ENCODE measurements at regions not wholly inside any gene's neighbourhood (a gene's known extent, or its start where the extent isn't known, plus 50 kb on each side); places are given as distances from the start of the nearest gene placed in this dataset.

DNA sequence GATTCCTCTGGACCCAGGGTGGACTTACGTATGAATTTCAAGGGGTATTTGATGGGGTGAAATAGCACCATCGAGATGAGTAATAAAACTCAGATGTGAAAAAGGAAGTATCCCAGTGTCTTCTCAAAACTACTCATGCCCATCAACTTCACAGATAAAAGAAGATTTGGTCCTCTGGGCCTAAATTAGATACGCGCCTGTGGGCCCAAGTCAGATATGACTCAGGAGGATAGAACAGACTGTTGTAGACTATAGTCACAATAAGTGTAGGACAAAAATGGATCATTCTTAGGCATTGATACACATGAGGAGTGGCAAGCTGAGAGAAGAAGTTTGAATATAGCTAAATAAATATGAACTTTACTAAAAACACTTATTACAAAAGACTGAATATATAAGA, 2438.8 kb downstream of the PCDH9 start:
- DNase-seq (ENCODE audit: low spot score), result no peak

DNA sequence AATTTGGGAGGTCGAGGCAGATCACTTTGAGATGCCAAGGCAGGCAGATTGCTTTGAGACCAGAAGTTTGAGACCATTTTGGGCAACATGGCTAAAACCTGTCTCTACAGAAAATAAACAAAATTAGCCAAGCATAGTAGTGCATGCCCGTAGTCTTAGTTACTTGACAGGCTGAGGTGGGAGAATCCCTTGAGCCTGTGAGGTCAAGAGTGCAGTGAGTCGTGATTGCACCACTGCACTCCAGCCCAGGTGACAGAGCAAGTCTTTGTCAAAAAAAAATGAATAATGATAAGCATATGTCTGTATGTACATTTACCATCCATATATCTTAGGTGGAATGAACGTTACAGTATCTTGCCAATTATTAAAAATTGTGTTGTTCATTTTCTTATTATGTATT, 2447.7 kb downstream of the PCDH9 start:
- no peak for DNase-seq (ENCODE audit: low spot score)

DNA sequence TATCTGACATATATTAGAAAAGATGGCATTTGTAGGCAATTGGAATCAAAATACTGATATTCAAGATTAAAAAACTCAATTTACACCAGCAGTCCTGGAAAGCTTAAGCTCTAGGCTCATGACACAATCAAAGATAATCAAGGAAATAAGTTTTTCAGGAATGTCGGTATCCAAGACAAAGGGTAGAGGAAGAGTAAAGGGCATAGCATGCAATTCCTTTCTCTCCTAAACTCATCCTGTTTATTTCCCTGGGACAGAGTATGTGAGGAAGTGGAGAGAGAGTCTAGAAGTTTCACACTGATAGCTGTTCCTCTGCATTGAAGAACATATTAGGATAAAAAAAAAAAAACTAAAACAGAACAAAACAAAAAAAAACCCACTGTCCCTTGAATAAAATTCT, 2452.1 kb downstream of the PCDH9 start:
- DNase-seq (ENCODE audit: low spot score), result no peak

DNA sequence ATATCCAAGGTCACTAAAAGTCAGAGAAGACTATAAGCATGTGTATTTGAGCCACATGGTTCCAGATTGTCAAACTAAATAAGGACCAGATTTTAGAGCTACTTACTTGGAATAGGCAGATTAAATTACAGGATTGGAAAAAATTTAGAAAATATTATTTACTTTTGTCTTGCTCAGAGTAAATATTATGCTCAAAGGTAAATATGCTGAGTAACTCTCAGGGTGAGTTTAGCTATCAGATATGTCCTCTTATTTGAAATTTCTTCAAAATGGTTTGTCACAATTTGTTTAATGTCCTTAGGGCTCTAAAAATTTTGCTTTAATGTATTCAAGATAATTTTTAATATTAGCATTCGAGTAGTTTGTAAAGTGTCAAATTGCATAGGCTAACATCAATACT, 2455.2 kb downstream of the PCDH9 start:
- no peak for DNase-seq (ENCODE audit: low spot score)

DNA sequence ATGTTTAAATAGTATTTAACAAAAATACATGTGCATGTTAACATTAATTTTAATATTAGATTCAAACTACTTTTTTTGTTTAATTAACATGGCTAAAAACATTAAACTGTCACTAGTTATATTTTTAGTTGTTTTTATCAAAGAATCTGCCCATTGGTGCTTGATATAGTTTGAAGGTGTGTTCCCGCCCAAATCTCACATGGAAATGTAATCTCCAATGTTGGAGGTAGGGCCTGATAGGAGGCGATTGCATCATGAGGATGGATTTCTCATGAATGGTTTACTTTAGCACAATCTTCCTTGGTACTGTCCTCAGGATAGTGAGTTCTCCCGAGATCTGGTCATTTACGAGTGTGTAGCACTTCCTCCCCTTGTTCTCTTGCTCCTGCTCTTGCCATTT, 2459.4 kb downstream of the PCDH9 start:
- no peak for DNase-seq (ENCODE audit: low spot score)

DNA sequence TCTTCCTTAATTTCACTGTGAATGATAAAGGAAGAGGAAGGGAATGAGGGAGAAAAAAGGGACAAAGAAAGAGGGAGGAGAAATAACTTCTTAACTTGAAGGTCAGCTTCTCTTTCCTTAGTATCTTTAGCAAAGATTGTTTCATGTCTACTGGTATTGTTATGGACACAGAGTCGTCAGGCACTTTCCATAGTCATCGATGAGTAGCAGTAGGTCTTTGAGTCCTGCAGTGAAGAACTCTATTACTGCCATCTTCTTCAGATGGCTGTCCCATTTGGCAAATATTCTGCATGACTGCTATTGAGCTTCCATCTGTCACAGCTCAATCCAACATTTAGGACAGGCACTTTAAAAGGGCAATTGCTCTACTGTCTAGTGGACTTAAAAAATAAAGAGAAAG, 2463.1 kb downstream of the PCDH9 start:
- no peak for DNase-seq (ENCODE audit: low spot score)

DNA sequence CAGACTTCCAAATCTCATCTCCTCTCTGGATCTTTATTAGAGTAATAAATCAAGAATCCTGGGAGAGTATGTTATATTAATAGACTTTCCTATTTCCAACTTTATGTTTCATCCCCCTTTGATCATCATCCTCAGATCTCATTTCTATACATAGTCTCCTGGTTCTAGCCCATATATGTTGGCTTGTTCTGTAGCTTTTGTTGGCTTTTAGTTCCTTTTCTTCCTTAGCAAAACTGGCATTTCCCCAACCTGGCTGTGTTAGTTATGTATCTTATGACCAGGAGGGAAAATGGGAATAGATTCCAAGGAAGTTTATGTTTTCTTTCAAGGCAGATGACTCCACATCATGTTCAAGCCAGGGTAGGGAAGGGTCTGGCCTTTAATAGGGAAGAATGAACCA, 2464.5 kb downstream of the PCDH9 start:
- DNase-seq (ENCODE audit: low spot score), result no peak

DNA sequence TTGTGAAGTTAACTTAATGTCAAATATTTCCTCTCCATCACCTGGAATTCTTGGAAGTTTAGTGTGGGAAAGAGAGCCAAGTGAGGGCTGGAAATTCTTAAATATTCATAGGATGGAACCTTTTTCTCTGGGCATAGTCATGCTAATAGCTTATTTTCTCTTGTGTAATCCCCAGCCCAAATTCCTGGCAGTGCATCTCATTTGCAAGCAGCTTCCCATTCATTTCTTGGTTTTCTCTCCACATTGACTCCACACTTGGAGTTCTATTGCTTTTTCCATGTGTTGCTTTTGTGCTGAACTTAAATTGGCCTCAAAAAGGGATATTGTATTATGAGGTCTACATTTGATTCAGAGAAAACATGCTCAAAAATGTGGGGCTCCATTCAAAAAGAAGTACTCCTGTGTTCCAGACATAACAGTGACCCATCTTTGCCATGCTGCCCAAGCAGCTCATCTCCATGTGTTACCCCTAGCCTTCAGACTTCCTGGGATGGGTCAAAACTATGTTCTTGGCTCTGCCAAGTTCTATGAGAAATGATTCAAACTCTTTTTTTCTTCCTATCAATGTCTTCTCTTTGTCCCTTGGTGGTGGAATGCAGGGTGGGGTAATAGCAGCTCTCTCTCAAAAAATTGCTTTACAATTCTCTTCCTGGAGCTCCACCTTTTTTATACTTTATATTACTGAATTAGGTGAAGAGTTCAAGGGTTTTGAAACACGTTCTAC, 2471.5 kb downstream of the PCDH9 start:
- no peak for DNase-seq (ENCODE audit: low spot score)

DNA sequence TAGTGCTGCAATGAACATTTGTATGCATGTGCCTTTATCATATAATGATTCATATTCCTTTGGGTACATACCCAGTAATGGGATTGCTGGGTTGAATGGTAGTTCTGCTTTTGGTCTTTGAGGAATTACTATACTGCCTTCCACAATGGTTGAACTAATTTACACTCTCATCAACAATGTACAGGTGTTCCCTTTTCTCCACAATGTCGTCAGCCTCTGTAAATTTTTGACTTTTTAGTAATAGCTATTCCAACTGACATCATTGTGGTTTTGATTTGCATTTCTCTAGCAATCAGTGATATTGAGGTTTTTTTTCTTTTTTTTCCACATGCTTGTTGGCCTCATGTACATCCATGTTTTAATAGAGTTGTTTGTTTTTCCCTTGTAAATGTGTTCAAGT, 2473.5 kb downstream of the PCDH9 start:
- DNase-seq (ENCODE audit: low spot score), result no peak

DNA sequence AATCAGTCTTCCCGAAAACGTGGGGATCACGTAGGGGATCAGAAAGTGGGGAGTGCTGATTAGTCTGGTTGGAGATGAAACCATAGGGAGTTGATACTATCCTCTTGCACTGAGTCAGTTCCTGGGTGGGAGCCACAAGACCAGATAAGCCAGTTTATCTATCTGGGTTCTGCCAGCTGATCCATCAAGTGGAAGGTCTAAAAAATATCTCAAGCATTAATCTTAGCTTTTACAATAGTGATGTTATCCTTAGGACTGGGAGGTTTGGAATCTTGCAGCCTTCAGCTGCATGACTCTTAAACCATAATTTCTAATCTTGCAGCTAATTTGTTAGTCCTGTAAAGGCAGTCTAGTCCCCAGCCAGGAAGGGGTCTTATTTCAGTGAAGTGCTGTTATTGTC, 2474.2 kb downstream of the PCDH9 start:
- no peak for DNase-seq (ENCODE audit: low spot score)

DNA sequence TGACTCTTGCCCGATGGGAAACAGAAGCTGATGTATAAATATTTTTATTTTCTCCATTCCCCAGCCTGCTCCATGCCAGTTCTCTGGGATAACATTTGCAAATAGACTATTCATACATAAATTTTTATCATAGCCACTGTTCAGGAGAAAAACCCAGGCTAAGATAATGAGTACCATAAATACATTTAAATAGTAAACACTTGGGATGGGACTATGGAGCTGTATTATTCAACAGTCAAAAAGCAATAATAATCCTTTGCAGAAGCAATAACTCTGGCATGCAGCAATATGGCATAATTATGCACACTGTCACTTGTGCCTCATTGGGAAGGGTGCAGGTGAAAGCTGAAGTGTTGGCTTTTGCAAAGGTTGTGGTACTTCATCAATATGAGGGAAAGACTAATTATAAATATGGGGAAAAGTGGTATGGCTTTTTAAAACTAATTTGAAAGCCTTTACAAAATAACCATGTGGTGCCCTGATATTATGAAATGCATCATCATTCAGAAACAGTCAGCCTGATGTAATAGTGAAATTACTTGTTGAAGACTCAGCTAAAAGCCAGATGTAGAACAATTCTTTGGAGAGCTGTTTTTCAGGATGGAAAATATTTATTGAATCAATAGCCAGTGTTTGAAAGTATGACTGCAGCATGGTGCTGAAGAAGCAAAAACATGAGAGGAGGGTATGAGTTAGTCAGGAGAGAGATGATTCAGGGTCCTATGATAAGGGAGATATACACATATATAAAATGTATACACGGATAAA, 2476.7 kb downstream of the PCDH9 start:
- no peak for DNase-seq (ENCODE audit: low spot score)

DNA sequence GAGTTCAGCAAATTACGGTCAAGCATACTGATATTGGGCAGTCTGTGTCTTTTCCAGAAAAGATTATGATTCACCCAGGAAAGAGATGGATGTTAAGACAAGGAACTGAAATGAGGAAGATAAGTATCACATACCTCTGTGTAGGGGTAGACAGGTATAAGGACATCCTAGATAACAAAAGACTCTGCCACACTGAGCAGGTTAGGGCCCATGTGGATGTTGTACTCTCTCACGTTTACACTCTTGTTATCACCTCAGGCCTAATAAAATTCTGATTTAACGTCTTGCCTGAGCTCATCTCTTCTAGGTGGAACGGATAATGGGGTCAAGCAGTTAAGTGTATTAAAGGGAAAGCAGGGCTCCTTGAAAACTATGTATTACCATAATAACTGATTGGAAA, 2480.8 kb downstream of the PCDH9 start:
- DNase-seq (ENCODE audit: low spot score), result no peak

DNA sequence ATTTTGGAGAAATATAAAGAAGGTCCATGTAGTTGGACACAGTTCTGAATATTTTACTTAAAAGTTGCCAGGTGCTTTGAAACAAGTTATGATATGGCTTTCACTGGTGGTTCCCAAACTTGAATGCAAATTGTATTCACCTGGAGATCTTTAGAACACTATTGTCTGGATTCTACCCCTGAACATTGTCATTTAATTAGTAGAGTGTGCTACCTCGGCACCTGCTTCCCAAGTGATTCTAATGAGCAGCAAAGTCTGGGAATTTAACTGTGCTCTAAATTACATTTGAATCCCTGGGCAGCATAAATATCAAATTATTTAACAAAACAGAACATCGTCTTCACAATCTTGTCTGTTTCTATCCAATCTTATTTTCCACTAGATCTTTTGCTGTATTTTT, 2483.3 kb downstream of the PCDH9 start:
- no peak for DNase-seq (ENCODE audit: low spot score)

DNA sequence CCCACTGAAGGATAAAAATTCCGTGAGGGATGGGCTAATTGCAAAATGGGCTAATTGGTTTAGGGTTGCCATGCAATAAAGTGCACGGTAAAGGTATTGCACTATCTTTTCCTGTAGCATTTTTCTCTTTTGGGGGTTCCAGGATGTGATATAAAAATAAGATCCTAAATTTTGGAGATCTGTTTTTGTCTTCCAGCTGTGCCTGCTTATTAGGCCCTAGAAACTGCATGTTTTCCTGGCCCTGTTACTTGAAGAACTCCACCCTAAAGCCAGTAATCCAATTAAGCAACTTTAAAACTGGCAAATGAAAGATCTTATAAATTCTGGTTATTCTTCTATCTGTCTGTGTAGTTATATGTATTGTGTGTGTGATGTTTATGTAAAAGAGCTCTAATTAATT, 2489.6 kb downstream of the PCDH9 start:
- DNase-seq (ENCODE audit: low spot score), result no peak

DNA sequence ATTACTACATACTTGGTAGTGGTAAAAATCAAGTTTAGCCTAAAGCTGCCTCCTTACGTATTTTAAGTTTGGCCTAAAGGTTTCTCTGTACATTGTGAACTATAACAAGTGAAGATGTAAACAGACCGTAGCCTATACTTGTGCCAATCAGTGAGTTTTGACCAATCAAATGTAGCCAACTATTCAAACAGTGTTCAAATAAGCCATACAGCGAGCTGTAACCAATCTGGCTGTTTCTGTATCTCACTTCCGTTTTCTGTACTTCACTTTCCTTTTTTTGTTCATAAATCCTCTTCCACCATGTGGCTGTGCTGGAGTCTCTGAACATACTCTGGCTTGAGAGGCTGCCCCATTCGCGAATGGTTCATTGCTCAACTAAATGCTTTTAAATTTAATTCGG, 2504.6 kb downstream of the PCDH9 start:
- DNase-seq (ENCODE audit: low spot score), result no peak

DNA sequence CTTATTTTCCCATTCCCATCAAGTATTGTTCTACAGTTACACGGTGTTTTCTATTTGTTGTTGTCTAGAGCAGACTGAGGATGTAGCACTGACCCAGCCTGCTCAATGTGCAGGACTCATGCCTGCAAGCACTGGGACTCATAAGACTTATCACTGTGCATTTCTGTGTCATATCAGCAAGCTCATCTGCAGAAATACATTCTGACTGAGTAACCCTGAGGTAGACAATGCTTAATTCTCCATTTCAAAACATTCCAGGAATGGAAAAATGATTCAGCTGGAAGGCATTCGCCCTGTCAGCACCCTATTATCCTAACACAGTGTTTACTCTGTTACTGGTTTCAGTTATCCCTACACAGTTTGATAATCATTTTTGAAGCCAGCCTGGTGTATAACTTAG, 2506.4 kb downstream of the PCDH9 start:
- DNase-seq (ENCODE audit: low spot score), result peak; percentile 39

DNA sequence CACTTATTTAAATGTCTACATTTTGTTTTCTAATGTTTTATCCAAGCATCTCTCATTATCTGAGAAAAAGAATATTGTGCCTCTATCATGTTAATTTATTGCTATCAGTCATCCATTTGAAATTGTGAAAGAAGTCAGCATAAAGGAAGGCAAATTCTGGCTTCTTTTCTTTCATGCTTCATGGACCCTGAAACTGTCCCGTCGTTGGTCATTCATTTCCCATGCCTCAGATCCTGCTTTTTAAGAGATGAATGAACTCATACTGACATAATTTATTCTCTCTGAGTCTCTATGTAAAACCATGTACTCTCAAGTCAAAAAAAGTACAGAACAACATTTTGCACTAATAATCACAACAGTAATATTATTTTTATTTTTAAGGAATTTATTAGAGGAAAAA, 2512.0 kb downstream of the PCDH9 start:
- no peak for DNase-seq (ENCODE audit: low spot score)

DNA sequence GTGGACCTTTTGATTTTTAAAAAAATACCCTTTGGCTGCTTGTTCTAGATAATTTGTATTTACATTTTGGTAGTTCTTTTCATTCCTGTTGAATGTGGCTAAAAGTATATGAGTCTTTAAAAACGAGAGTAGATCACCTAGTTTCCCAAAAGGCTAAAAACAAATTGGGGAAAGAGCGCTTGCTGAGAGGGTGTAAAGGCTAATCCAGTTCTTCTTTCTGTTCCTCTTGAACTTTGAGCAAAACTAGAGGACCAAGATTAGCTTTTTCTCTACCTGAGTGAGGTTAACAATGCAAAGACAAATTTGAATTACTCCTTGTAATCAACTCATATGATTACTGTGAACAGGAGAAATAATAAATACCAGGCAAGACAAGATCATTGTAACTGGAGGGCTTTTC, 2513.2 kb downstream of the PCDH9 start:
- DNase-seq (ENCODE audit: low spot score), result no peak

DNA sequence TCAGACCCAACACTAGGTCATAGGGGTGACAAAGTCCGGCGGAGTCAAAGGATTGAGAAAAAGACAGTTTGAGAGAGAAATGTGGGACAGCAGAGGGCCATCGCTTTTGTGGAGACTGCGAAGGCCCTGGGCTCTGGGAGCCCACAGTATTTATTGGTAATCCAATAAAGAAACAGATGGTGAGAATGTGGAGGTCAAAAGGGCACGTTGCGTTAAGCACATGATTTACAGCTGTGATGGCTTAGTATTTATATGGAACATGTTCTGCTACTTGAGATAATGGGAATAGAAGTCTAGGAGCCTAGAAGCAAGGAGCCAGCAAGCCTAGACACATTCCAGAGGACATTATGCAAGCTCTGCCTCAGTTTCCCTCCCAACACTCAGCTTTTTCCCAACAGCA, 2521.1 kb downstream of the PCDH9 start:
- no peak for DNase-seq (ENCODE audit: low spot score)

DNA sequence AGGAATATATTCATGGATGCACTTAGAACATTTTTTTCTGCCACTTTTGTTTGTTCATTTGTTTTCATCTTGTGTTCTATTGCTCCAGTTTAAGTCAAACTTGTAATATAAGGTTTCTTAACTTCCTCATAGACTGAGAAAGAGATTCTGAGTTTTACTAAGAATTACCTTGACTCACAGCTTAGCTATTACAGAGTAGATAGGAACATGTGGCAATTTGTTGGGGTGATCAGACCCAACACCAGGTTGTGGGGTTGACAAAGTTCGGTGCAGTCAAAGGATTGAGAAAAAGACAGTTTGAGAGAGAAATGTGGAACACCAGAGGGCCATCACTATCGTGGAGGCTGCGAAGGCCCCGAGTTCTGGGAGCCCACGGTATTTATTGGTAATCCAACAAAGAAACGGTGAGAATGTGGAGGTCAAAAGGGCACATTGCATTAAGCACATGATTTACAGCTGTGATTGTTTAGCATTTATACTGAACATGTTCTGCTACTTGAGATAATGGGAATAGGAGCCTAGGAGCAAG, 2526.0 kb downstream of the PCDH9 start:
- no peak for DNase-seq (ENCODE audit: low spot score)

DNA sequence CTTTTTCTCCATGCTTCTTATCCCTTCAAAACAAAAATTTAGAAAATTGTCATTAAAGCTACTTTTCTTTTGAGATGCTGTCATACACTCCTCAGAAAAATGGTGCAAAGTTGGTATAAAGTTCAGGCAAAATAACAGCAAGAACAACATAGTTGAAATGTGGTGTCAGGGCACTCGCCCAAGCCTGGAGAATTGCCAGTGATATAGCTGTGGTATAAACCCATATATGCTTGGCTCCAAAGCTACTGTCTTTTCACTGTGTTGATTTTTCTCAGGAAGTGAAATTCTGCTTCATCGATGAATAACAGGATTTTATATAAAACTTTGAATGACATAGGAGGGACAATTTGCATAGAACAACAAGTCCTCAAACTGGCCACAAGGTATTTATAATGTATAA, 2532.9 kb downstream of the PCDH9 start:
- no peak for DNase-seq (ENCODE audit: low spot score)

DNA sequence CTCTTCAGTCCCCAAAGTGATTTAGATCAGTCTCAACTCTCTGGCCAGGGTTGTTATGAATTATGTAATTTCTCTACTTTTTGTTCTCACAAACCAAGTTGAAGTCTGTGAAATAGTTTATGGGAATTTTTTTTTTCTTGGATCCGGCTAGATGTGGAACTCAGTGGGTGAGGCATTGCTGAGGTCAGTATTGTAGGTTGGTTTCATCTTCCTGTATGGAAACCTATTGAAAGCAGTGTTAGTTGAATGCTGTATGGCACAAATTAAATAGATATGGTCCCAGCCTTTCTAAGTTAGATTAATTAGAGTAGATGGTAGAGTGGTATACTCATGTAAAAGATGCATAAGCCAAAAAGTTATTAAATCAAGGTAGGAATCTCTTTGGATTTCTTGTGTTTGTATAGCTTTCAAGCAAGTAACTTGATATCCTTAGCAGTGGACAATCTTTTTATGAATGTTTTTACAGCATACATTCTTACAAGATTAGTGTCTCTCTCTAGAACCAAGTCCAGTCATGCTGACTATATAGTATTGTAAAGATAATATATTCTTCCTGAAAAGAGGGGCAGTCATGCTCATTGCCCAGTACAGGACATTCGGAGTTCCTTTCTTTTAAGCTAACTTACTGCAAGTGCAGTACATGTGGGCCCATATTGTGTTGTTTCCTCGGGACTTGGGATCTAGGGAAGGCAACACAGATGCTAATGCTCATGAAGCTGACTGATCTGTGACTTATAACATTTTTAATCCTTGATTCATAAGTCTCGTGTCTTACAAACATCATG, 2541.1 kb downstream of the PCDH9 start:
- no peak for DNase-seq (ENCODE audit: low spot score)

All from HT-29 (cell line).